Activated T-cell treated with anti-CD3 and anti-CD28 coated beads for 24 hours (primary cell): ENCODE measurements at regions not wholly inside any gene's neighbourhood (a gene's known extent, or its start where the extent isn't known, plus 50 kb on each side); places are given as distances from the start of the nearest gene placed in this dataset.
A peak's percentile ranks its signal among the peaks of the same experiment; 100 is the strongest.

Experiments used
- DNase-seq: peaks from one replicate; pipeline ENCODE4 v3.0.0-alpha.2; 2020; ENCODE audit warnings: low read depth

DNA sequence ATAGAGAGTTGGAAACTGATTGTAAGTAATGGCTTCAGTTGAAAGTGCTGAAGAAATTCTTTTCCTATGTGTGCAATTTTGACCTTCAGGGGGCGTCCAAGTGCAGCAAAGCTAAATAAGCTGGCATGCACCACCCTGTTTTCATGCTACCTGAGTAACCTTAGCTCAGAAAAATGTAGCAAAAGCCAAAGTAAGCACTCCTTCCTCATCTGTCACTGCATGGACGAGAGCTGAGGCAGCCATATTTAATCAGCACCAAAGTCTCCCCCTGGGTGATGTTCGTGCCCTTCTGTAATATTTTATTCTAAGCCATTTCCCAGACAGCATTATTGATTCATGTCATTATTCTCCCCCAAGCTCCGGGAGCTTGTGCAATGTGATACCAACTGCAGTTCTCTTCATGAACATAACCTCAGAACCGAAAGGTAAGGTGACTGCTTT, 123.1 kb downstream of the RPS12 start:
- DNase-seq = no peak

DNA sequence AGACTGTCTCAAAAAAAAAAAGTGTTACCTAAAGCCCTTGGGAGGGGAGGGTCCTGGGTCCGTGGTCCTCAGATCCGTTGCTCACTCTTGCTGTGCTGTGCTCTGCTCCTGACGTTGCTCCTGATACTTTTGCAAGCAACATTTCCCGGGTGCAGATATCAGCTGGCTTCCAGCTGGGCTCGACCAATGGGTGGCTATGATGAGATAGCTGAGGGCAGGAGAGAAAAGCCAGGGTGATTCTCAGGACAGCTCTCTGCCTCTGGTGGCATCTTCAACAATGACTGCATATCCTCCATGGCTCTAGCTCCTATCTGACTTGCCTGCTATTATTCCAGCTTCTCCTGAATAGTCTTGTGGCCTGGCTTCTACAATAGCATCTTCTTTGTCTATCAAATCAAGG, 134.5 kb downstream of the RPS12 start:
- no peak for DNase-seq

GRCh38 chr6:132950566-132950965, 136.2 kb downstream of the RPS12 start:
- no peak for DNase-seq

- no peak for DNase-seq
Measured at GRCh38 chr6:132952031-132952867, 137.9 kb downstream of the RPS12 start.

GRCh38 chr6:132952986-132953385, 138.6 kb downstream of the RPS12 start:
- DNase-seq = no peak

DNA sequence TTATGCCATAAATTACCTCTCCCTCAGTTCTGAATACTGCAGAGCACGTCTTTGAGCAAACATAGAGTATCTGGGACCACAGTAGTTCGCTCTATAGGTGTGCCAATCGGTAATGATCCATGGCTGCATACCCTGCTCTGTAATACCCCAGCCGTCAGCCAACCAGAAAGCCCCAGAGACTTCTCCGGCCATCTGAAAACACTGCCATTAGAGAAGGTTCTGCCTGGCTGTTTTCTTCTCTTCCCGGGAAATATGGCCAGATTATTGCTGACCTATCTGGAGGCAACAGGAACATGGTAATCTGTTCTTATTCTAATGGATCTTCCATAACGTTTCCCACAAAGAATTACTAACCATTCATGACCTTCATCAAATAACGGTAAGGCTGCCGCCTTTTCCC, 139.9 kb downstream of the RPS12 start:
- no peak for DNase-seq

- no peak for DNase-seq
Measured at GRCh38 chr6:132954936-132955335, 140.6 kb downstream of the RPS12 start.

DNA sequence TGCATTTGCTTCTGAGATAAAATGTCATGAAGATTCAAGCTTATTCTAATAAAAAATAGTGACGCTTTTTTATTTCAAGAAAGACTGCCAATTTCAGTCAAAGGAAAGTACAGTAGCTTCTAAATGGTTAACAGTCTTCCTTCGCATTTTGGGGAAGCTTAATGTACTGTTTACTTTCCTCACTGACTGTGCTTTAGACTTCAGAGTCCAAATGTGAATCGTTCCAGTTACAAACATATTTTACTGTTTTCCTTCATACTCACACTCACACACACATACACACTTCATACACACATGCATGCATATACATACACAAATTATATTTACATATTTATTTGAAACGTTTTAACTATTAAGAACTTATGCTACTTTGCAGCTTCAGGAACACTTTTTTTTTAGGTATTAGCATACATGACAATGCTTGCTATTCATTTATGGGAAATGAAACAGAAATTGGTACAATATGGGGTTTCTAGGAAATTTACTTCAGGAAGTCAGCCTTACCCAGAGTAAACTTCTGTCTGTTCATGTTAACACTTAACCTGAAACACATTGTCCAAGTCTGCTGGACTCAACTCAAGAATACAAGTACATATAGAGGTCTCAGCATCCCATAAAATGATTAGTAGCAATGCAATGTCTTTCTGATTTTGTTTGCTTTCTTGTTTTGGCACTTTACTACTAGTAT, 145.4 kb downstream of the RPS12 start:
- DNase-seq = no peak

DNA sequence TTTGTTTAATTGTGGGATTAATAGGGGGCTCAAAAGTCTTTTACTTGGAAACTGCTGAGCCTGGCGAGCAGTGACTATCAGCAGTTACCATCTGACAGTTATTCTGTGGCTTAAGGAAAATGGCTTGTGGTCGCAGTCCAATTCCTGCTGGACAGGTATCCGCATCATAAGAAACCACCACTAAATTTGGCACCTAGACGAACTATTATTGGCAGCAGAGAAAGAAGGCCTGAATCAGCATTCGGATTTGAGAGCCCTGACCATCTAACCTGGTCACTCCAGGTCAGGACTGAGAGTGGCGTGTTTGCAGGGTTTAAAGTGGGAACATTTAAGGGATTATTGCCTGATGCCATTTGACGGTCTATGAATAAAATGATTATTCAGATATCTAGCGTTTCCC, 146.4 kb downstream of the RPS12 start:
- DNase-seq = no peak

GRCh38 chr6:132961122-132961521, 146.8 kb downstream of the RPS12 start:
- no peak for DNase-seq

GRCh38 chr6:132961610-132962009, 147.2 kb downstream of the RPS12 start:
- DNase-seq = no peak

DNA sequence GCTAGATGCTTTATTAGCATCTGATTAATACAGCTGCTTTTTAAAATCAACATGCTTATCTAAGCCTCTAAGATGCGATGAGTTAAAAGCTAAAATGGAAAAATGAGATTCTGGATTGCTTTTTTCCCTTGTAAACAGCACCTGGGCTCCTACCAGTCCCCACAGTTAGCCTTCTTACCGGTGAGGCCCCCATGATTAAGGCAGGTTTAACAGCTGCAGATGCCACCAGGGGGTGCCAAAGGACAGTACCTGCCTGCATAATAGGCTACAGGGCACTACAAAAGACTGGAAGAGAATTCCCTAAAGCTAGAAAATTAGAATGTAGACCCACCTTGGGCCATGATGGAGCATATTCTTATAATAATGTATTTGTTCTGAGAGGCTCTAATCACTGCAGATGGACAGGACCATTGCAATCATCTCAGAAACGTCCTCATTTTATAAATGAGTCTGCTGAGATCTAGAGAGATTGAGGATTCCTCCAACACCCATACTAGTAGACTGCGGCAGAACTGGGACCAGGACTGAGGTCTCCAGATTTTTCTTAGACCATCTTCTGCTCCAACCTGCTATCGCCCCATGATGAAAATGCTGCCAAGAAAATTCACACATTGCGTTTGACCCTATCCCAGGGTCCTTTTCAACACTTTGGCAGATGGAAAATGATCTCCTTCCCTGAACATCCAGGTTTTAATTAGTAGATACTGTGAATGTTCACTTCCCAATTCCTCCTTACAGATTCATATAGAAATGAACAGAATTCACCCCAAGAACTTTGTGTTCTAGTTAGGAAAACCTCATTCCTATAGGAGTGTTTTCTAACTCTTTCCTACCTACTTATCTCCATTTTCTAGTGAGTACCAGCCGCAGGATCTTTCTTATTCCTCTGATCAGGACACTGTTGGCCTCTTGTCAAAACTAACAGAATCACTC, 148.8 kb downstream of the RPS12 start:
- peak; percentile 41 for DNase-seq

GRCh38 chr6:132964101-132964867, 149.9 kb downstream of the RPS12 start:
- DNase-seq = no peak

GRCh38 chr6:132964868-132965382, 150.6 kb downstream of the RPS12 start:
- no peak for DNase-seq

GRCh38 chr6:132967871-132968270, 153.5 kb downstream of the RPS12 start:
- no peak for DNase-seq

DNA sequence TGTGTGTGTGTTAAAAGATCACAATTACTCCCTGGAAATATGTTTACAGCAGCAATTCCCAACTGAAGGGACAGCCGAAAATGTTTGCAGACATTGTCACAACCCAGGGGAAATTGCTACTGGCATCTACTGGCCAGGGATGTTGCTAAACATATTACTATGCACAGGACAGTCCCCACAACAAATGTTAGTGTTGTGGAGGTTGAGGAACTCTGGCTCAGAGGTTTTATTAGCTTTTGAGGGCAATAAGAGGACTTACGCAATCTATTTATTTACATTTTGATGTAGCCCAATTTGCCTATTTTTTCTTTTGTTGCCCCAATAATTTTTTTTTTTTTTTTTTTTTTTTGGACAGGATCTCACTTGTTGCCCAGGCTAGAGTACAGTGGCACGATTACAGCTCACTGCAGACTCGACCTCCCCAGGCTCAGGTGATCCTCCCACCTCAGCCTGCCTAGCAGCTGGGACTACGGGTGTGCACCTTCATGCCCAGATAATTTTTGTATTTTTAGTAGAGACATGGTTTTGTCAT, 154.1 kb downstream of the RPS12 start:
- DNase-seq = no peak

DNA sequence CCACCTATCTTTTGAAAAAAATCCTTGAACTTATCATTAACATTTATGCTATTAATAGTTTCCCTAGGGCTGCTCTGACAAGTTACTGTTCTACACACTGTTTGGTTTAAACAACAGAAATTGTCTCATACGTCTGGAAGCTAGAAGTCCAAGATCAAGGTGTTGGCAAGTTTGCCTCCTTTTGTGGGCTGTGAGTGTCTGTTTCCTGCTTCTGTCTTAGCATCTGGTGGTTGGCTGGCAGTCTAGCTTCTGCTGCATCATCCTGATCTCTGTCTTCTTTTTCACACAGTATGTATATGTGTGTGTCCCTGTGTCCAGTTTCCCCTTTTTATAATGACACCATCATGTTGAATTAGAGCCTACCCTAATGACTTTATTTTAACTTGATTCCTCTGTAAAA, 154.8 kb downstream of the RPS12 start:
- DNase-seq = no peak

DNA sequence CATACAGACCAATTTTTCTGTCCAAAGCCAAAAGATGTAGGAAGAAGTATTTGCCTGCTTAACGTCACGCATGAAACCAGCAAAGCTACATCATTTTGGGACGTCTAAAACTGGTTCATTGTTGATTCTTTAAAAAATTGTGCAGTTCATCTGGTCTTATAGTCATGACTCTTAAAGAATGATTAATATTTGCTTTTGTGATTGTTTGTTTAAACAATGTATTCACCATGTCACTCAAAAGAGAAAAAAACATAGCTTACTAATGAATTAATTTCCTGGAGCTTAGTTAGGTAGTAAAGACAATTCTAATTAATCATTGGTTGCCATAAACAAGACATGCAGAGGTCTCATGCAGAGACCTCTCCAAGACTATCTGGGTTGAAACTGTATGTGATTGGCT, 157.3 kb downstream of the RPS12 start:
- no peak for DNase-seq

GRCh38 chr6:132972254-132972653, 157.9 kb downstream of the RPS12 start:
- no peak for DNase-seq

DNA sequence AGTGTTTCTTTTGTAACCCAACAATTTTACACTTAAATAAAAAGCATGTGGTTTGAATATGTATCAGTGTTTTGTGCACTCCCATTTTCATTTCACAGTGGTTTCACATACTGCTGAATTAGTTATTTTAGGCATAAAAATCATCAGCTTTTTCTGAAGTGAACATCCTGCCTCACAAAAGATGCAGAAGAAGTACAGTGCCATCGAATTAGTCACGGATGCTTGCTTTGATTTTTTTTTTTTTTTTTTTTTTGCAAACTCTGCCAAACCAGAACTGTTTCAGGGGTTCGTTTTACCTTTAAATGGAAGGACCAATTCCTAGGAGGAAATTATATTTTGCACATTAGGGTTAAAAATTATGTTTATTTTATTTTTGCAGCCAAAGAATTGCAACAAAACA, 158.6 kb downstream of the RPS12 start:
- DNase-seq = no peak

DNA sequence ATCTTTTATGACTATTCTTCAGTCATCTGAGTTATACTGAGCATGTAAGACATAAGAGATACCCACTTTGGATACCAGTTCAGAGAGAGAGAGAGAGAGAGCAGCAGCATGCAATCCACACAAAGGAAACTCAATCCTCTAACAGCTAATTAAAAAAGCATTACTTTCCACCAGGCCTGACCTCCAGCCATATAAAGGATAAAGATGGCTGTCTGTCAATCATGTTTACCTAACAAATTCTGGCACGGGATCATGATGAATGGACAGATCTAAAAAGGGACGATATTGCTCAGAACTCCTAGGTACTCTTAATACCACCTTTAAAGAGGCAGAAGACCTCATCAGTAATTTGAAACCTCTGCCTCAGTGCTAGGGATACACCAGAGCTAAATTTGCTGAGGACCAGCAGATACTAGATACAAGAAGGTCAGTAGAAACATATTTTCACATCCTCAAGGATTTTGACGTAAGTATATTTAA, 159.2 kb downstream of the RPS12 start:
- no peak for DNase-seq
